GM12878 (cell line): ENCODE measurements at regions not wholly inside any gene's neighbourhood (a gene's known extent, or its start where the extent isn't known, plus 50 kb on each side); places are given as distances from the start of the nearest gene placed in this dataset.

Source experiments
- FOXM1 ChIP-seq: IDR thresholded peaks from 2 replicates; pipeline ENCODE4 v1.6.1; 2012; ENCODE audit warnings: low read depth, mild to moderate bottlenecking, inconsistent platforms, low read length, moderate library complexity
- GABPA ChIP-seq: IDR thresholded peaks from 2 replicates; pipeline ENCODE4 v1.6.1; 2014; ENCODE audit warnings: antibody characterized with exemption, low read depth, mild to moderate bottlenecking, inconsistent platforms
- LARP7 ChIP-seq: fragments of 450-650 bp; IDR thresholded peaks from 2 replicates; pipeline ENCODE4 v1.6.1; 2017; ENCODE audit warnings: mild to moderate bottlenecking
- MYC ChIP-seq: IDR thresholded peaks from 2 replicates; pipeline ENCODE4 v1.6.1; 2011; ENCODE audit warnings: mild to moderate bottlenecking, low read length, moderate library complexity, inconsistent platforms; ENCODE audit not compliant: insufficient read depth, insufficient replicate concordance, insufficient read length, severe bottlenecking
- NFIC ChIP-seq: IDR thresholded peaks from 2 replicates; pipeline ENCODE4 v1.6.1; 2012; ENCODE audit warnings: low read depth, mild to moderate bottlenecking, inconsistent platforms, low read length, moderate library complexity
- TF ChIP-seq, protein P1 (sequence below), 3 experiments: IDR thresholded peaks in 2 of 3; conservative IDR thresholded peaks in 1 of 3; 2 replicates each; pipeline ENCODE4 v1.5.1; 2011; ENCODE audit warnings: low read depth in 3 of 3, low read length in 3 of 3, mild to moderate bottlenecking in 3 of 3, control low read depth in 2 of 3, moderate library complexity in 2 of 3, inconsistent platforms in 1 of 3, mixed read lengths in 1 of 3; ENCODE audit not compliant: control insufficient read depth in 2 of 3, insufficient read depth in 1 of 3; ENCODE audit errors: extremely low read depth in 1 of 3
- TF ChIP-seq, protein P2 (sequence below): fragments of 450-650 bp; IDR thresholded peaks from 2 replicates; pipeline ENCODE4 v1.6.1; 2016; ENCODE audit warnings: mild to moderate bottlenecking, moderate library complexity, borderline replicate concordance
- TF ChIP-seq, protein P3 (sequence below): IDR thresholded peaks from 2 replicates; pipeline ENCODE4 v1.6.1; 2012; ENCODE audit warnings: low read depth, low read length, improper control_type of control experiment
- TF ChIP-seq, protein P4 (sequence below): IDR thresholded peaks from 2 replicates; pipeline ENCODE4 v1.6.1; 2012; ENCODE audit warnings: low read depth, low read length, improper control_type of control experiment
- TF ChIP-seq, protein P5 (sequence below): fragments of 150-350 bp; IDR thresholded peaks from 2 replicates; pipeline ENCODE4 v1.6.1; 2014; ENCODE audit warnings: mild to moderate bottlenecking, low read depth, low read length
- TF ChIP-seq, protein P6 (sequence below): fragments of 450-650 bp; IDR thresholded peaks from 2 replicates; pipeline ENCODE4 v1.6.1; 2017; ENCODE audit warnings: mild to moderate bottlenecking

DNA sequence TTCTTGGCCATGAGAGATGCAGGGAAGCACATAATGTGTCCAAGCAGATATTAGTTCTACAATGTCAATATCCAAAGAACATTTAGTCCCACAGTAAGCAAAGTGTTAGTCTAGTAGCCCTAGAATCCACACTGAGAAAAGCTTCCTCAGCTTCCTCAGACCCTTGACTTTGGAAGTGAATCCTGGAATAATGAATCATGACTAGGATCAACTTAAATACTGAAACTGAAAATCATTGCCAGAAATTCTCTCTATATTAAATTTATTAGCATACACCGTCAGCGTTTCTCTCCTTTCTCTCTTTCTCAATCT lies 356.9 kb upstream of the ACVR2A start:
- TF ChIP-seq, protein P1, sequence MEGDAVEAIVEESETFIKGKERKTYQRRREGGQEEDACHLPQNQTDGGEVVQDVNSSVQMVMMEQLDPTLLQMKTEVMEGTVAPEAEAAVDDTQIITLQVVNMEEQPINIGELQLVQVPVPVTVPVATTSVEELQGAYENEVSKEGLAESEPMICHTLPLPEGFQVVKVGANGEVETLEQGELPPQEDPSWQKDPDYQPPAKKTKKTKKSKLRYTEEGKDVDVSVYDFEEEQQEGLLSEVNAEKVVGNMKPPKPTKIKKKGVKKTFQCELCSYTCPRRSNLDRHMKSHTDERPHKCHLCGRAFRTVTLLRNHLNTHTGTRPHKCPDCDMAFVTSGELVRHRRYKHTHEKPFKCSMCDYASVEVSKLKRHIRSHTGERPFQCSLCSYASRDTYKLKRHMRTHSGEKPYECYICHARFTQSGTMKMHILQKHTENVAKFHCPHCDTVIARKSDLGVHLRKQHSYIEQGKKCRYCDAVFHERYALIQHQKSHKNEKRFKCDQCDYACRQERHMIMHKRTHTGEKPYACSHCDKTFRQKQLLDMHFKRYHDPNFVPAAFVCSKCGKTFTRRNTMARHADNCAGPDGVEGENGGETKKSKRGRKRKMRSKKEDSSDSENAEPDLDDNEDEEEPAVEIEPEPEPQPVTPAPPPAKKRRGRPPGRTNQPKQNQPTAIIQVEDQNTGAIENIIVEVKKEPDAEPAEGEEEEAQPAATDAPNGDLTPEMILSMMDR (IDR thresholded peaks at IDR 0.05 in 2 of 3, conservative IDR thresholded peaks at IDR 0.05 in 1 of 3; ENCODE audit: control insufficient read depth in 2 of 3, extremely low read depth in 1 of 3, insufficient read depth in 1 of 3, low read depth in 3 of 3, low read length in 3 of 3) = no peak
- TF ChIP-seq, protein P2, sequence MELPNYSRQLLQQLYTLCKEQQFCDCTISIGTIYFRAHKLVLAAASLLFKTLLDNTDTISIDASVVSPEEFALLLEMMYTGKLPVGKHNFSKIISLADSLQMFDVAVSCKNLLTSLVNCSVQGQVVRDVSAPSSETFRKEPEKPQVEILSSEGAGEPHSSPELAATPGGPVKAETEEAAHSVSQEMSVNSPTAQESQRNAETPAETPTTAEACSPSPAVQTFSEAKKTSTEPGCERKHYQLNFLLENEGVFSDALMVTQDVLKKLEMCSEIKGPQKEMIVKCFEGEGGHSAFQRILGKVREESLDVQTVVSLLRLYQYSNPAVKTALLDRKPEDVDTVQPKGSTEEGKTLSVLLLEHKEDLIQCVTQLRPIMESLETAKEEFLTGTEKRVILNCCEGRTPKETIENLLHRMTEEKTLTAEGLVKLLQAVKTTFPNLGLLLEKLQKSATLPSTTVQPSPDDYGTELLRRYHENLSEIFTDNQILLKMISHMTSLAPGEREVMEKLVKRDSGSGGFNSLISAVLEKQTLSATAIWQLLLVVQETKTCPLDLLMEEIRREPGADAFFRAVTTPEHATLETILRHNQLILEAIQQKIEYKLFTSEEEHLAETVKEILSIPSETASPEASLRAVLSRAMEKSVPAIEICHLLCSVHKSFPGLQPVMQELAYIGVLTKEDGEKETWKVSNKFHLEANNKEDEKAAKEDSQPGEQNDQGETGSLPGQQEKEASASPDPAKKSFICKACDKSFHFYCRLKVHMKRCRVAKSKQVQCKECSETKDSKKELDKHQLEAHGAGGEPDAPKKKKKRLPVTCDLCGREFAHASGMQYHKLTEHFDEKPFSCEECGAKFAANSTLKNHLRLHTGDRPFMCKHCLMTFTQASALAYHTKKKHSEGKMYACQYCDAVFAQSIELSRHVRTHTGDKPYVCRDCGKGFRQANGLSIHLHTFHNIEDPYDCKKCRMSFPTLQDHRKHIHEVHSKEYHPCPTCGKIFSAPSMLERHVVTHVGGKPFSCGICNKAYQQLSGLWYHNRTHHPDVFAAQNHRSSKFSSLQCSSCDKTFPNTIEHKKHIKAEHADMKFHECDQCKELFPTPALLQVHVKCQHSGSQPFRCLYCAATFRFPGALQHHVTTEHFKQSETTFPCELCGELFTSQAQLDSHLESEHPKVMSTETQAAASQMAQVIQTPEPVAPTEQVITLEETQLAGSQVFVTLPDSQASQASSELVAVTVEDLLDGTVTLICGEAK = no peak
- TF ChIP-seq FOXM1 = no peak
- no peak for TF ChIP-seq GABPA
- TF ChIP-seq, protein P3, sequence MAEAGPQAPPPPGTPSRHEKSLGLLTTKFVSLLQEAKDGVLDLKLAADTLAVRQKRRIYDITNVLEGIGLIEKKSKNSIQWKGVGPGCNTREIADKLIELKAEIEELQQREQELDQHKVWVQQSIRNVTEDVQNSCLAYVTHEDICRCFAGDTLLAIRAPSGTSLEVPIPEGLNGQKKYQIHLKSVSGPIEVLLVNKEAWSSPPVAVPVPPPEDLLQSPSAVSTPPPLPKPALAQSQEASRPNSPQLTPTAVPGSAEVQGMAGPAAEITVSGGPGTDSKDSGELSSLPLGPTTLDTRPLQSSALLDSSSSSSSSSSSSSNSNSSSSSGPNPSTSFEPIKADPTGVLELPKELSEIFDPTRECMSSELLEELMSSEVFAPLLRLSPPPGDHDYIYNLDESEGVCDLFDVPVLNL = no peak
- TF ChIP-seq, protein P4, sequence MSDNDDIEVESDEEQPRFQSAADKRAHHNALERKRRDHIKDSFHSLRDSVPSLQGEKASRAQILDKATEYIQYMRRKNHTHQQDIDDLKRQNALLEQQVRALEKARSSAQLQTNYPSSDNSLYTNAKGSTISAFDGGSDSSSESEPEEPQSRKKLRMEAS = no peak
- TF ChIP-seq, protein P5, sequence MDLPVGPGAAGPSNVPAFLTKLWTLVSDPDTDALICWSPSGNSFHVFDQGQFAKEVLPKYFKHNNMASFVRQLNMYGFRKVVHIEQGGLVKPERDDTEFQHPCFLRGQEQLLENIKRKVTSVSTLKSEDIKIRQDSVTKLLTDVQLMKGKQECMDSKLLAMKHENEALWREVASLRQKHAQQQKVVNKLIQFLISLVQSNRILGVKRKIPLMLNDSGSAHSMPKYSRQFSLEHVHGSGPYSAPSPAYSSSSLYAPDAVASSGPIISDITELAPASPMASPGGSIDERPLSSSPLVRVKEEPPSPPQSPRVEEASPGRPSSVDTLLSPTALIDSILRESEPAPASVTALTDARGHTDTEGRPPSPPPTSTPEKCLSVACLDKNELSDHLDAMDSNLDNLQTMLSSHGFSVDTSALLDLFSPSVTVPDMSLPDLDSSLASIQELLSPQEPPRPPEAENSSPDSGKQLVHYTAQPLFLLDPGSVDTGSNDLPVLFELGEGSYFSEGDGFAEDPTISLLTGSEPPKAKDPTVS = no peak
- no peak for TF ChIP-seq NFIC
- TF ChIP-seq MYC = no peak
- TF ChIP-seq, protein P6, sequence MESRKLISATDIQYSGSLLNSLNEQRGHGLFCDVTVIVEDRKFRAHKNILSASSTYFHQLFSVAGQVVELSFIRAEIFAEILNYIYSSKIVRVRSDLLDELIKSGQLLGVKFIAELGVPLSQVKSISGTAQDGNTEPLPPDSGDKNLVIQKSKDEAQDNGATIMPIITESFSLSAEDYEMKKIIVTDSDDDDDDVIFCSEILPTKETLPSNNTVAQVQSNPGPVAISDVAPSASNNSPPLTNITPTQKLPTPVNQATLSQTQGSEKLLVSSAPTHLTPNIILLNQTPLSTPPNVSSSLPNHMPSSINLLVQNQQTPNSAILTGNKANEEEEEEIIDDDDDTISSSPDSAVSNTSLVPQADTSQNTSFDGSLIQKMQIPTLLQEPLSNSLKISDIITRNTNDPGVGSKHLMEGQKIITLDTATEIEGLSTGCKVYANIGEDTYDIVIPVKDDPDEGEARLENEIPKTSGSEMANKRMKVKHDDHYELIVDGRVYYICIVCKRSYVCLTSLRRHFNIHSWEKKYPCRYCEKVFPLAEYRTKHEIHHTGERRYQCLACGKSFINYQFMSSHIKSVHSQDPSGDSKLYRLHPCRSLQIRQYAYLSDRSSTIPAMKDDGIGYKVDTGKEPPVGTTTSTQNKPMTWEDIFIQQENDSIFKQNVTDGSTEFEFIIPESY = no peak
- no peak for TF ChIP-seq LARP7
